ENCODE measurements at regions not wholly inside any gene's neighbourhood (a gene's known extent, or its start where the extent isn't known, plus 50 kb on each side); places are given as distances from the start of the nearest gene placed in this dataset.
"Not testable (repeated sequence)": the region's sequence is repeated elsewhere in the genome, so short reads cannot be mapped to it uniquely, and the experiment has no call there.

DNA sequence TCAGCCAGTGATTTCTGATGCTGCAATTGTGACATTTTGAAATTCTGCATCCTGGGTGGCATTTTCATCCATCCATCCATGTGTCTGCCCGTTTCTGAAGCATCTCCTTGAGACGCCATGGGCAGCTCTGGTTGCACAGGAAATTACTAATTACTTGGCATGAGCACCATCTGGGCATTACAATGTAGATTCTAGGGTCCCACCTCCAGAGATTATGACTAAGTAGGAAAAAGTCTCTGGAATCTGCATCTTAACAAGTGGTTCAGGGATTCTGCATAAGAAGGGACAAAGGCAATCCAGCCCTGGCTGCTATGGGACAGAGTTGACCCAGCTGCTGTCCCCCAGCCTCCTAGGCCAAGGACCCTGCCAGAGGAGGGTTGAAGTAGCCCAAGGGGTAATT, 65.3 kb downstream of the CUZD1 start:
- DNase-seq (ENCODE audit: low spot score) = peak; percentile 38

DNA sequence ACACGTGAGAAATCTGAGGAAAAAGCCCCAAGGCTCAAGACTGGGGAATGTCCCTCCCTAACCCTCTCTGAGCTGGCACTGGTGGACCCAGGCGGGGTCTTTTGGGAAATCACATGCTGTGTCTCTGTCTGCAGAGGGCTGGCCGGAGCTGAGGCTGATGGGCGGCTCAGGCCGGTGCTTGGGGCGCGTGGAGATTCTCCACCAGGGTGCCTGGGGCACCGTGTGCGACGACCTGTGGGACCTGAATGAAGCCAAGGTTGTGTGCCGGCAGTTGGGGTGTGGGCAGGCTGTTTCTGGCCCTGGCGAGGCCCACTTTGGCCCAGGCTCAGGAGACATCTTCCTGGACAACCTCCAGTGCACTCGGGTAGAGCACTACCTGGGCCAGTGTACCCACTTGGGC, 65.7 kb downstream of the CUZD1 start:
- no peak for DNase-seq (ENCODE audit: low spot score)

DNA sequence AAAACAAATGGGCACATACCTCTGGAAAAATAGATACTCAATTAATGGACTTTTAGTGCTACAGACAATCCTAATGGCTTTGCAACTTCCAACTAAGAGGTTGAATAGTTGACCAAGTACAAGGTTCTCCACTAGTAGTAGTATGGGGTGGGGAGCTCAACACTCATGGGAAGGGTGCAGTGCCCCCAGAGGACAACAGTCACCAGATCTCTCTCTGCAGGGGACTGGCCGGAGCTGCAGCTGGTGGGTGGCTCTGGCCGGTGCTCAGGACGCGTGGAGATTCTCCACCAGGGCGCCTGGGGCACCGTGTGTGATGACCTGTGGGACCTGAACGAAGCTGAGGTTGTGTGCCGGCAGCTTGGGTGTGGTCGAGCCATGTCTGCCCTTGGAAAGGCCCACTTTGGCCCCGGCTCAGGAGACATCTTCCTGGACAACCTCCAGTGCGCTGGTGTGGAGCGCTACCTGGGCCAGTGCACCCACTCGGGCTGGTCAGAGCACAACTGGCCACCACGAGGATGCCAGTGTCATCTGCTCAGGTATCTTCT, 68.1 kb downstream of the CUZD1 start:
- DNase-seq (ENCODE audit: low spot score) = no peak

DNA sequence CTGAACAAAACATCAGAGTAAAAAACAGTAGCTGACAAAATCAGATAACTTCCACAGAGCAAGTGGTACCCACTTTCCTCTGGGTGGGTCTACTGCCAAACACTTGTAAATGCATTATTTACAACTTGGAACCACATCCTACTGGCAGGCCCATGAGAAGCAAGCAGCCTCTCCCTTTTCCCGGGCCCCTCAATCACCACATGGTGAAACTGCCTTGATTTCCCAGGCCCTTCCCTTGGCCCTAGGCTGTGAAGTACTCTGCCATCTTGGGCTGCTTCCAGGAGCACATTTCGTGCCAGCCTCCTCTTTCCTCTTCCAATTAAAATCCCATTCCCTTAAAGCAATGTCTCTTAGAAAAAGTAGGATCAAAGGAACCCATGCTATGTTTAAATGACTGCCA, 71.4 kb downstream of the CUZD1 start:
- no peak for DNase-seq (ENCODE audit: low spot score)

DNA sequence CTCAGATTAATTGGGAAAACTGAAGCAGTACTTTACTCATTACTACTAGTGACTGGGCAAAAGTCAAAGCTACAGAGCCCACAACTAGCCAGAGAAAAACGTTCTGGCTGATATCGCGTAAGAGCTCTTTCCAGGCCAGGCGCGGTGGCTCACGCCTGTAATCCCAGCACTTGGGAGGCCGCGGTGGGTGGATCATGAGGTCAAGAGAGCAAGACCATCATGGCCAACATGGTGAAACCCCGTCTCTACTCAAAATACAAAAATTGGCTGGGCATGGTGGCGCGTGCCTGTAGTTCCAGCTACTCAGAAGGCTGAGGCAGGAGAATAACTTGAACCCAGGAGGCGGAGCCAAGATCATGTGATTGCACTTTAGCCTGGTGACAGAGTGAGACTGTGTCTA, 71.8 kb upstream of the C10orf120 start:
- DNase-seq (ENCODE audit: low spot score) = not testable (repeated sequence)

DNA sequence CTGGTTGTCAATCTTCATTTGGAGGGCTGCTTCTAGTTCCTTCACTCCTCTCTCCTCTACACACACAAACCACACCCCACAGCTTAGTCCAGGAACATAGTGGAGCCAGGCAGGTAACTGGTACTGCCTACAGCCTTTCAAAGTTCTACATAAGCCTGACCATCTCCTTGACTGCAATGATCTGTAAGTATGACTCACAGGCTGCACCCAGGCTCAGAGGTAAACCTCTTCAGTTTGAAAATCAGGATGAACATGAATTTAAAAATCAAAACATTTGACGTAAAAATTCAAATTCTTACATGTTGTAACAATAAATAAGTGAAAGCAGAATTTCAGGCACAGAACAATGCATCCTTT, 68.7 kb upstream of the C10orf120 start:
- DNase-seq (ENCODE audit: low spot score) = no peak

DNA sequence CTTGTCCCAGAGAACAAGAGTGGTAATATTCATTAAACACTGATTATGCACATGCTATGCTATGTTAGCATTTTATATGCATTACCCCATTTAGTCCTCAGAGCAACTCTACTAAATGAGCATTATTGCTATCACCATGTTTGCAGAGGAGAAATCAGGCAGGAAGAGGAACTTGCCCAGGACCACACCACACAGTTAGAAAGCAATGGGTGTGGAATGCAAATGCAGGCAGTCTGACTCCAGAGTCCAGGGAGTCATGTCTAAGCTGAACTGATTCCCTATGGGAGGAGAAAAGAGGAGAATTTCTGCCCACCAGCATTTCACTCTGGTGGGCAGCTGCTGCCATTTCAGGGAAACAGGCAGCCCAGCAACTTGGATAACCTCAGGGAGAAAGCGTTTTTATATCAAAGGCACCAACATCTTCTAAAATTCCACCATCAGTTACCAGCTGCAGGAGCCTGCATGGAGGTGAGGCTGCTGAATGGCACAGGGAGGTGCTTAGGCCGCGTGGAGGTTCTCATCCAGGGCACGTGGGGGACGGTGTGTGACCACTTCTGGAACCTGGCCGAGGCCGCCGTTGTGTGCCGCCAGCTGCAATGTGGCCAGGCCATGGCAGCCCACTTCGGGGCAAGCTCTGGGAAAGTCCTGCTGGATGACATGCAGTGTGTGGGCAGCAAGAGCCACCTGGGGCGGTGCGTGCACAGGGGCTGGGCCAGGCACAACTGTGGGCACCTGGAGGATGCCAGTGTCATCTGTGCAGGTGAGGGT, 68.2 kb upstream of the C10orf120 start:
- no peak for DNase-seq (ENCODE audit: low spot score)

DNA sequence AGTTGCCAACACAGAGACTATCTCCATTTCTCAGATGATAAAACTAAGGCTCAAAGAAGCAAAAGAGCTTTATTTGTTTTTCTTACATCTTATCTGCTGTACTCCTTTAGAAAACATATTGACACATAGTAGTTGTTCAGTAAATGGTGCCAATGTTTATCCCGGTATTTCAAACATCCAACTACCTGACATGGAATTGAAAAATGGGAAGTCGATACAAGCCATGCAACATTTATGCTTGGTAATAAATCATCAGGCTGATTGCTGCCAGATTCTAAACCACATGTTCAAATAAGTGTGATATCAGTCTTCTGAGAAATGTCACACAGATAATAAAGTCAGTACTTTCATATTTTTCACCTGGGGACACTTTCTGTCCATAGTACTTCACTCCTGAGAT, 65.8 kb upstream of the C10orf120 start:
- DNase-seq (ENCODE audit: low spot score) = no peak

DNA sequence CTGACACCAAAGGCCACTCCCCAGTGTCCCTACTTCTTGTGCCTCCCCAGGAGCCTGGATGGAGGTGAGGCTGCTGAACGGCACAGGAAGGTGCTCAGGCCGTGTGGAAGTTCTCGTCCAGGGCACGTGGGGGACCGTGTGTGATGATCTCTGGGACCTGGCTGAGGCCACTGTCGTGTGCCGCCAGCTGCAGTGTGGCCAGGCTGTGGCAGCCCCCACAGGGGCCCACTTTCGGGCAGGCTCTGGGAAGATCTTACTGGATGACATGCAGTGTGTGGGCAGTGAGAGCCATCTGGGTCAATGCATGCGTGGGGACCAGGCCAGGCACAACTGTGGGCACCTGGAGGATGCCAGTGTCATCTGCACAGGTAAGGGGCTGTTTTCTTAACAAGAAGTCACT, 57.0 kb upstream of the C10orf120 start:
- no peak for DNase-seq (ENCODE audit: low spot score)

DNA sequence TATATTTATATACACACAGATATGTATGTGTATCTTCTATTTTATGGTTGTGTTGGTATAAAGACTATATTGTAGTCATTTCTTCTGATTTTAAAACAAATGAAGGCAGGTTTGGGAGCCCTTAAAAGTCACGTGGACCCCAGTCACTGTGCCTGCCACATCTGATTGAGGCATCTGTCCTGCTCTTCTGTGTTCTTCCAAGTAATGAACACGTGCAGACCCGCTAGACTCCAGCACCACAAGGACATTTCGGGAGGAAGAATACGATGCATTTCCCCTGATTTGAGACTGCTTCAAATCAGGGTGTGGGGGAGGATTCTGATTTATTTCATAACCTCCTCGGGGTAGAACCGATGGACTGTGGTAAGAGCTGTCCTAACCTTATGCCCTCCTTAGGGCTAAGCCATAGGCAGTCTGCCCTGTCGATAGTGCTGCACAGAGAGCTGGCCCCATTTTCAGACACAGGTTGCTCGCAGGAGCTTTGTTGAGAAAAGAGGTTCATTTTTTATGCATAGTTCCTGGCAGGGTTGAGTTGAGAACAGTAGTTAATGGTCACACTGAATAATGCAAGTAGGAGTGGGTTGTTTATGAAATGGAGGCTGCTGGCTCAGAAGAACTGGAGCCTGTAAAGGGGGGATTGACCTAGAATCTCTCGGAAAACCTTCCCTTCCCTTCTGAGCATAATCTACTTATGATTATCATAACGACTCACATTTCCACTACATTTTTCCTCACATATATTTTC, 55.0 kb upstream of the C10orf120 start:
- no peak for DNase-seq (ENCODE audit: low spot score)

DNA sequence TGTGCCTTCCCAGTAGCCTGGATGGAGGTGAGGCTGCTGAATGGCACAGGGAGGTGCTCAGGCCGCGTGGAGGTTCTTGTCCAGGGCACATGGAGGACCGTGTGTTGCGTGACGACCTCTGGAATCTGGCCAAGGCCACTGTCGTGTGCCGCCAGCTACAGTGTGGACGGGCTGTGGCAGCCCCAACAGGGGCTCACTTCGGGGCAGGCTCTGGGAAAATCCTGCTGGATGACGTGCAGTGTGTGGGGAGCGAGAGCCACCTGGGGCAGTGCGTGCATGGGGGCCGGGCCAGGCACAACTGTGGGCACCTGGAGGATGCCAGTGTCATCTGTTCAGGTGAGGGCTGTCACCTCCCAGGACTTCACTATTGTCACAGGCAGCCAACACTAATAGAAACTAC, 50.2 kb upstream of the C10orf120 start:
- DNase-seq (ENCODE audit: low spot score) = no peak
